ENCODE measurements at regions not wholly inside any gene's neighbourhood (a gene's known extent, or its start where the extent isn't known, plus 50 kb on each side); places are given as distances from the start of the nearest gene placed in this dataset.

- no peak for TF ChIP-seq ZNF462 (CRISPR knock-in tag; IDR thresholded peaks at IDR 0.05)
- TF ChIP-seq CTCF (conservative IDR thresholded peaks at IDR 0.05; ENCODE audit: low read depth in 2 of 2) = peak; percentile 51 to 67
Measured at GRCh38 chr10:117710181-117710798, 167.7 kb downstream of the EMX2 start (continued).

- H3K79me2 ChIP-seq (replicated peaks; ENCODE audit: insufficient read depth) = no peaks in the 10 kb centered on the region
- Mint-ChIP-seq H3K27me3 (ENCODE audit: insufficient read depth, low read depth, poor library complexity) (peaks cover 7% of the 10 kb centered on the region), H3K4me3 (no peak overlapping the region), H3K27ac (no peak overlapping the region), H3K9me3 (peaks cover 4% of the 10 kb centered on the region; the same call in 1 of the 3 replicates), H3K4me1 (peaks cover 17% of the 10 kb centered on the region; the same call in 2 of the 3 replicates), H3K36me3 (ENCODE audit: low read depth) (no peaks in the 10 kb centered on the region)
- no peak overlapping the region for H3K4me3 ChIP-seq
- H4K20me1 ChIP-seq (replicated peaks; ENCODE audit: insufficient read depth) = no peaks in the 10 kb centered on the region
- H3F3A ChIP-seq (replicated peaks; ENCODE audit: low read depth) = no peaks in the 10 kb centered on the region
- H3K27me3 ChIP-seq (ENCODE audit: insufficient read depth) = no peaks in the 10 kb centered on the region
- H3K9me2 ChIP-seq (ENCODE audit: insufficient read depth) = no peaks in the 10 kb centered on the region
- no peak for TF ChIP-seq EZH2phosphoT487 (IDR thresholded peaks at IDR 0.05; ENCODE audit: unreplicated experiment)
- TF ChIP-seq JUNB (IDR thresholded peaks at IDR 0.05; ENCODE audit: unreplicated experiment) = no peak
- TF ChIP-seq EZH2 (IDR thresholded peaks at IDR 0.05; ENCODE audit: low read depth, unreplicated experiment) = no peak
- no peak overlapping the region for H2AFZ ChIP-seq
- no peaks in the 10 kb centered on the region for H3K36me3 ChIP-seq (ENCODE audit: insufficient read depth)
- no peak overlapping the region for H3K4me2 ChIP-seq
- DNase-seq (ENCODE audit: low spot score) (no peak), ATAC-seq (no peak)
- H3K27ac ChIP-seq (ENCODE audit: low read depth) = no peak overlapping the region
- peaks cover 7% of the 10 kb centered on the region; the same call in 1 of the 2 replicates for H3K4me1 ChIP-seq (ENCODE audit: insufficient read depth)
Measured at GRCh38 chr10:117716889-117717288, 174.3 kb downstream of the EMX2 start.

Data from GM23338 (cell line).